Stimulated activated CD4-positive, alpha-beta T cell treated with anti-CD3 and anti-CD28 coated beads, TNF-alpha, amount 100 ng/mL, for 1 hour (primary cell): ENCODE measurements at regions not wholly inside any gene's neighbourhood (a gene's known extent, or its start where the extent isn't known, plus 50 kb on each side); places are given as distances from the start of the nearest gene placed in this dataset.
"Not testable (repeated sequence)": the region's sequence is repeated elsewhere in the genome, so short reads cannot be mapped to it uniquely, and the experiment has no call there.

Experiments
- DNase-seq, 3 donors: peaks; one replicate each; pipeline ENCODE4 v3.0.0-alpha.2; 2020; ENCODE audit warnings: low read depth in 3 of 3, low spot score in 1 of 3

DNA sequence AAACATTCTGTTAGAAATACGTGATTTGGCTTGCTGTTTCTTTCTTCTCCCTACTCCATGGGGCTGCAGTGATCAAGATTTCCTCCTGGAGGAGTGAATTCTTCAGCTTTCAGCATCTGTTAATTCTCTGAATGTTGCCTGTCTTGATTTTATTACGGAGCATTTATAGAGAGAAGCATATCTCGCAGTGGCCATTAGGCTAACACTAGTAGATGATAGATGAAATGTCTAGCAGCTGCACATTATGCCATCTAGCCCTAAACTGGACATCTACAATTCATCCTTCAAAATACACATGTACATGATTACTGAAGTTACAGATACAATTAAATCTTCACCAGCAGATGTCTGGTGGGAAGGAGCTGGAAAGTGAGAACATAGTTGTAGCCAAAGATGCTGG is 769.8 kb upstream of the NECTIN3 start:
- no peak for DNase-seq

DNA sequence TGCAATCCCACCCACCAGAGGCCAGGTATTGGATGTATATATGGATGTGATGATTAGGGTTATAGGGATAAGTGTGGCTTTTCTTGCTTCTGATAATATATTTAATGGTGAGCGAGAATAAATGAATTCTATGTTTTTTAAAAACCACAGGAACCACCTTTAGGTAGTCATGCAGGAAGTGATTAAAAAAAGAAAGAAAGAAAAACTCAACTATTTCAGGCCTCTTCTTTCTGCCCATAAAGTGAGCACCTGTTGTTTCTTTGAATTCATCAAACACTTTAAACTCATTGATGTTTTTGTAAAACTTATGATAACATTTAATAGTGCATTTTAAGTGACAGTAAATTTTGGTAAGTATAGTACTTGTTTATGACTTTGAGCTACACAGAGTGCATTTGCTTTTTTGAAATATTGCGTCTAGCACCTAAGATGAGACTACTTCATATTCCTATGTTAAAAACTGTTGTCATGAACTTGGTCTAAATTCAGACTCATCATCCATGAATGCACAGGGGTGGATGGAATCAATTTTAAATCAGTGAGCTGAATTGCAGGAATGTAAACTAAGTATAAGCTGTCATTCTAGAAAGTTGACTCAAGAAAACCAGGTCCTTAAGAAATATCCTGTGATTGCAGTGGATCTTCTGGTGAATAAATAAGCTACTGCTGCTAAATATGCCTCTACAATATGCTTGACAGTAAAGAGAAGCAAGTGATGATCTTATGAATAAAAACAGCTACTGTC is 764.4 kb upstream of the NECTIN3 start:
- no peak for DNase-seq

DNA sequence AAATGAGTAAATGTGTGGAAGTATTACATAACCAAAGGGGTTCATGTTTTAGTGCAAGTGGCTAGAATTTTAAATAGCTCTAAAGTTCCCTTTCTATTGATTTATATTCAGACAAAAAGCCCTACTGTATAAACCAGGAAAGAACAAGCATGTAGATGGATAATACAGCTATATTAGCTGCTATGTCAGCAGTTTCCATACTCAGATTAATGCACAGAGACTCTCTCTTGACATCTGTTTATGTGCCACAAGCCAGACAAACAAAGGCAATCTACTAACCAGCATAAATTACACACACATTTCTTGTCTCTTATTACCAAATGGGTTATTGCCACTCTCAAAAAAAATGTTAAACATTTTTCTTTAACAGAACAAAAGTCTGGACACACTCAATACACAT is 760.1 kb upstream of the NECTIN3 start:
- no peak for DNase-seq

DNA sequence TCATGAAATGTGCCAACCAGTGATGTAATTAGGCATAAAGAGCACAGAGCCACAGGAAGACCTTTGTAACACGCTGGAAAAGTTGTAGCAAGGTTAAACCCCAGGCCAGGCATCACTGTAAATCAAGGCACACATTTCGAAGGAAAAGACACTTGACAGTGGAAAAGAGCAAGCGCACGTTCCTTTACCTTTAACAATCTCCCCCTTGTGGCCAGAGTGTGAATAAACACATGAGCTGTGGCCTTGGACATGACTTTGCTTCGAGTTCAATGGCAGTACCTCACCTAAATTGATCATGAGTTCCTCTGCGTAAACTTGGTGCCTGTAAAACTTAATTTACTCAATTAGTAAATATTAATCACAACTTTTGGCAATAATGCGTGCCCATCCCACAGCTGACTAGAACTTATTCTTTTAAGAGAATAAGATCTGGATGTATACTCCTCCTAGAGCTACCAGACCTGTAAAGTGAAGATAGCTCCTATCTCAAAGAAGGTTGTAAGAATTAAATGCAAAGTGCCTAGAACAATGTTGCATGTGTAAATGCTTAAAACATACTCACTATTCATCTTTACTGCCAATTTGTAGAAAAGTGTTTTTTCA is 757.0 kb upstream of the NECTIN3 start:
- peak; percentile 5 to 15 (median 15) for DNase-seq

DNA sequence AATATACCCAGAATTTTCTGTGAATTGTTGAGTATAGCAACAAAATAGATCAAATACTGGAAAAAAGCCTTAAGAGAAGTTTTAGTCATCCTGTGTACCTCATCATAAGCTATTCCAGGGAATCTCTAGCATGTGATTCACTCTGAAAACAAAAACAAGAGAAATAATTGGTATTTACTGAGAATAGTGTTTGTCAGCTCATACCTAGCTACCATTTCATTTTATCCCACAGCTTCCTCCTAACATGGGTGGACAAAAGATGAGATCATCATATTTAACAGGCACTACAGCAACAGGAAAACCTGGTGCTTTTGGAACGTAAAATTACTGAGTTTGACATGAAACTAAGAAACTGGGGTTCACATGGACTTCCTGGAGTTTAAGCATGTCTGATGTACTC is 753.5 kb upstream of the NECTIN3 start:
- DNase-seq = no peak

DNA sequence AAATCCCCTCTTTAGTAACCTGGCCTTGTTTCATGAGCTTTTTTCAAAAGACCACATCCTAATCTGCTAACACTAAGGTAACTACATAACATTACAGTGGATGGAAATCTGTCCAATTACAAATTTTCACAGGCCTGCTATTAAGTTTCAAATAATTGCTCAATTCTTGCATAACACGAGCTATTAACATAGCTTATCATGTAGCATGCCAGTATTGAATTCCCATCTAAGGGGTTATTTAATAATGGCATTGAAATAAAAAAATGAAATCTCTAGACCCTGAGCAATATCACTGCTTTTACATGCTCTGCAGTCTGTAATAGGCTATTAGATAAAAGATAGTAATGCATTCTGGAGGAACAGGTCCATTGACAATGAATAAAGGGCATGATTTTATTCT is 748.3 kb upstream of the NECTIN3 start:
- no peak for DNase-seq

DNA sequence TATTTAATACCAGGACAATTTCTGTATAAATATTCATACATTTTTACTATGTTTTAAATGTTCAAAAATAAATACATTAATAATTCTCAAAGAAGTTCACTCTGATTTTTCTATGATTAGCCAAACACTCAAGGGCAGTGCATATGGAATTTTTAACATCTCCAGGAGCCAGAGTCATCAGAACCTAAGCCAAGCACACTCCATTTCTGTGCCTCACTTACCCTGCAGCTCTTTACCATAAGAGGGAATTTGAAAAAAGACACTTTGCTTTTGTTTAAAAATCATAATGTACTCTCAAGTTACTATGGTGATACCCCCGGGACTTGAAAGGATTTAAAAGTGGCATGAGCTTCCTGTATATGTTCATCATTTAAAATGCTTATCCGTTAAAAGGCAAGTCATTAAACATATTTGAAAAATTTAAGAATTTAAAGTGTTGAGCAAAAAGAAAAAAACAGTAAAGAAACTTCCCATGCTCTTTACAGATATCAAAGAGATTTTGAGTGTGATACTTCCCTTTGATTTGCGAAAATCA is 747.4 kb upstream of the NECTIN3 start:
- DNase-seq = no peak

DNA sequence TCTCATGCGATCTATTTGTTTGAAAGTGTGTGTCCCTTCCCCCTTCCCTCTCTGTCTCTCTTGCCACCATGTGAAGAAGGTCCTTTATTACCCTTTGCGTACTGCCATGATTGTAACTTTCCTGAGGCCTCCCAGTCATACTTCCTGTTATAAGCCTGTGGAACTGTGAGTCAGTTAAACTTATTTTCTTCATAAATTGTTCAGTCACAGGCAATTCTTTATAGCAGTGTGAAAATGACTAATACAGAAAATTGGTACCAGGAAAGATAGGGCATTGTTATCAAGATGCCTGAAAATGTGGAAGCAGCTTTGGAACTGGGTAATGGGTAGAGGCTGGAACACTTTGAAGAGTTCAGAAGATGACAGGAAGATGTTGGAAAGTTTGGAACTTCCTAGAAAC is 743.7 kb upstream of the NECTIN3 start:
- DNase-seq = no peak

DNA sequence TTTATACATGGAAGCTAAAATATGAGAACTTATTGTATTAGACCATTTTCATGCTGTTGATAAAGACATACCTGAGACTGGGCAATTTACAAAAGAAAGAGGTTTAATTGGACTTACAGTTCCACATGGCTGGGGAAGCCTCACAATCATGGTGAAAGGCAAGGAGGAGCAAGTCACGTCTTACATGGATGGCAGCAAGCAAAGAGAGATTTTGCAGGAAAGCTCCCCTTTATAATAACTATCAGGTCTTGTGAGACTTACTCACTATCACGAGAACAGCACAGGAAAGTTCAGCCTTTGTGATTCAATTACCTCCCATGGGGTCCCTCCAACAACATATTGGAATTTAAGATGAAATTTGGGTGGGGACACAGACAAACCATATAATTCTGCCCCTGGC is 740.1 kb upstream of the NECTIN3 start:
- DNase-seq = not testable (repeated sequence)

DNA sequence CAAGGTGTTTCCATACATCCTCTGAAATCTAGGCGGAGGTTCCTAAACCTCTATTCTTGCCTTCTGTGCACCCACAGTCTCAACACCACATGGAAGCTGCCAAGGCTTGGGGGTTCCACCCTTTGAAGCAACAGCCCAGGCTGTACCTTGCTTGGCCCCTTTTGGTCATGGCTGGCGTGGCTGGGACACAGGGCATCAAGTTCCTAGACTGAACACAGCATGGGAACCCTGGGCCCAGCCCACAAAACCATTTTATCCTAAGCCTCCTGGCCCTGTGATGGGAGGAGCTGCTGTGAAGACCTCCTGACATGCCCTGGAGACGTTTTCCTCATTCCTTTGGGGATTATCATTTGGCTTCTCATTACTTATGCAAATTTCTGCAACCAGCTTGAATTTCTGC is 739.0 kb upstream of the NECTIN3 start:
- DNase-seq = no peak

DNA sequence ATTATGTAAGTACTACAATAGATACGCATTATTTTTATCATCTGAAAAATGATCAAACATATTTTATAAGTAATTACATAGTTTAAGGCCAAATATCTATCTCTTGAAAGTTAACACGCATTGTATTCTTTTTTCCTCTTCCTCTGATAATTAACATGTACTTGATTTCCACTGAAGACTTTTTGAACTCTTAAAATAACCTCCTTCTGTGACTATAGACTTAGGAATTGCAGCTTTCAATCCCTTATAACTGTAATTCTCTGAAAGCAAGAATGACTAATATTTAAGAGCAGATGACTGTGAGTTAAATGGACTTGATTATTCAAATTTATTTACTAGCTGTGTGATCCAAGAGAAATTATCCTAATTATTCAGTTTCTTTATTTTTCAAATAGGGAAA is 730.6 kb upstream of the NECTIN3 start:
- DNase-seq = no peak

DNA sequence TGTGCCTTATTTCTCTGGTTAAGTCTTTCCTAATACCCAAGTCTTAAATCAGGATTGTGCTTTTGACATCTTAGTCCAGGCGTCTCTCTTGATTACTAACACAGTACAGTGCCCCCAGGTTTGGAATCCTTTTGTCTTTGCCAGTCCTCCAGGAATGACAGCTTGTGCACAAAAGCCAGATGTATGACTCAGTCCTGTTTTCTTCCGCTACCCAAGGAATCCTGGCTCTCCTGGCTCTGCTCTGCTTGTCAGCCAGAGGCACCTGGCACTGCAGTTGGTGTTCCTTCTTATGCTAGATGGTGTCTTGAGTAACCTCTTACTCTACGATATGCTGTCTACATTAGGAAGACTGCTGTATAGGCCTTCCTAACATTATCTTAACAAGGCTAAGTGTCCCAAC is 728.2 kb upstream of the NECTIN3 start:
- DNase-seq = no peak

DNA sequence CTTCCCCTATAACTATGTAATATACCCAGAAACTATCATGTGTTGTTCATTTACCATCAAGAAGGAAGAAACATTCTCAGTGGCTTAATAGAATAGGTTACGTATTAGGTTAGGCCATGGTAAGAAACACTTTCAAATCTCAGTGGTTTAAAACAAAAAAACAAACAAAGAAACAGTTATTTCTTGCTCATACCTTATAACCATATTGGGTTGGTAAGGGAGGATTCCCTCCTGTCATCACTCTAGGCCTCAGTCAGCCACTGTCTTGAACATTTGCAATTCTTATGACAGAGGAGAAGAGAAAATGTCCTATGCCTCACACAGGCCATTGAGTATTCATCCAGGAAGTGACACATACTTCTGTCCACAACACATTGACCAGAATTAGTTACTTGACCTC is 727.7 kb upstream of the NECTIN3 start:
- no peak for DNase-seq

DNA sequence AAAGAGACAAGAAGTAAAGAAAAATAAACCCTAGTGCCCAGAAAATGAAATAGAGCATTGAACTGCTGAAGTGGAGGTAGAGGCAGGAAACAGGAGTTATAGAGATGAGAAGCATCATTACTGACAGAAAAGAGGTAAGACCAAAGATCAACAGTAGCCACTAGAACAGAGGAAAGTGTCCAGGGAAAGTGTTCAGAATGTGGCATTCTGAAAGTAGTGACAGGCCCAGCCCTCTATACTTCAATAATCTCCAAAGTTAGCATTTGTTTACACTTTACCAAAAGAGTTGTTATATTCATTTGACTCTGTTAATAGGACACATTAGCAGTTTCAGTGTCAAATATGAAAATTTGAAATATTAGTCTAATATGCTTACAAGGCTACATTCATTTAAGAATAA is 727.1 kb upstream of the NECTIN3 start:
- no peak for DNase-seq

DNA sequence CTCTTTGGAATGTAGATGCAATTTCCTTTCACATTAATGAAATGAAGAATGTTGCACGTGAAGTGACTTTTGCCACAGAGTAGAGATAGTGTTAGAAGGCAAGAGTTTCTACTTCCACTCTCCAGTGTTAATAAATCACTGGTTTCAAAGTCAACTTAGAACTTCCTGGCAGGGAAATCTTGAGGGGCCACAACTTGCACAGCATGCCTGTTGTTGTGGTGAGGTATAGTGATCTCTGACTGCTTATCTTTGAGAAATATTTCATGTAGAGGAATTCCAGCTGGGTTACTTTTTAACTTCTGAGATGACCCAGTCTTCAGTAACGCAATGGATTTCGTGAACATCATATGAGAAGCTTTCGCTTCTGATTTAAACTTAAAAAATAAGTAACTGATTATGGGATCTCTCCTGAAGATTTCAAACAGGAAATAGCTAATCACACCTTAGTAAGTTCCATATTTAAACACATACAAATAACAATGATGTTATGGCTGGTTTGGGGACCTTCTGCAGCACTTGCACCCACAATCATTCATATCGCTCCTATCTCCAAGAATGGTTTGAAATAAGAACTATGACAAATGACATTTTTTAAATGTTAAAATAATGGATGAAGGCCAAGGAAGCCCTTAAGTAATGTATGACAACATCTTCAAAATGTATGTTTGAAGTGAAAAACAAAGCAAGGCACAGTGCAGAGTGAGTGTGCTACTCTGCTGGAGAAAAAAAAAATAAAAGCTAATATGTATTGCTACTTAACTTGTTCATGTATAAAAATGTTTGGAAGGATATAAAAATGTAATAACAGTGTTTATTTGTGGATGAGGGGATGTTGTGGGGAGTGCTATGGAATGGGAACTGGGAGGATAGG is 726.5 kb upstream of the NECTIN3 start:
- DNase-seq = no peak

DNA sequence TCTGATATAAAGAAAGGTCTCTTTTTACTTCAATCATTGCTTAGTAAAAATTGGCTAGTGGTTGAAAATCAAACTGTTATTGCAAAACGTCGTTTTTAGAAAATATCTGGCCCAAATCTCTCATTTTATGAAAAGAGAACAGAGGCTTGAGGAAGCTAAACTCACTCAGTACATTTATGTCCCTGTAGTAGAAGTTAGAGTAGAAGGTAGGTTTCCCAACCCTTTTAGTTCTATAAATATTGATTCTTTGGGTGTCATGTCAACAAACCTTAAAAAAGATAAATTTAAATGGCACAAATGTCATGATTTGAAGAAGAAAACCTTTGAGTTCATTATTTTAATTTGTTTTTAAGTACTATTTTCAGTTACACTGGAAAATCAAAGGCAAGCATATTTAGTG is 722.3 kb upstream of the NECTIN3 start:
- no peak for DNase-seq

DNA sequence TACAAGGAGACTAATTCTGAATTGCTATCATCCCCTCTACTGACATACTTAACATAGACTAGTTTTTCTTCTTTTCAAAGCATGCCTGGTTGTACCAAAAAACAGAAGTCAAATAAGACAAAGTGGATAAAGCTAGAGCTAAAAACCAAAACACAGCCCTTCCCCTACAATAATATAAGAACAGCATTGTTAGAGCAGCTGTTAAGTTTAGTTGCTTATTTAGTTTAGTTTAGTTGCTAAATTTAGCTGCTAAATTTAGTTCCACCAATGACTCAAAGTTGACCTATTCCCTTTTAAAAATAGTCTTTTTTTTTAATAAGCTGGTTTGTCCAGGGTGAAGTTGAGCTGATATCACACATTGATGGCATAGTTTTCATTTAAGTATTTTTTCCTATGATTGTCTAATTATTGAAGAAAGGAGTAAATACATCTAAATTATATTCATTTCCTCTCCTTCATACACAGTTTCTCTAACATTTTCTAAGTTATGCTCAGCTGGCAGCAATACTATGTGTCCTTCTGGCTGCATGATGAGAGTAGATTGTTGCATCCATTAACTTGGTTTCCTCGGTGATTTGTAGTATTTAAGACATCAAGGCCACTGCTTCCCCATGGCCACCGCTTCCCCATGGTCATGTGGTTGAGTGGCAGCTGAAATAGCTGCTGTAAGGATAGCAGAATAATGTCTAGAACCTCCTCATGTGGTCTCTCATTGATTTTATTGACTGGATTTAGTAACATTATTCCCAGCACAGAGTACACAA is 718.6 kb upstream of the NECTIN3 start:
- DNase-seq = no peak

DNA sequence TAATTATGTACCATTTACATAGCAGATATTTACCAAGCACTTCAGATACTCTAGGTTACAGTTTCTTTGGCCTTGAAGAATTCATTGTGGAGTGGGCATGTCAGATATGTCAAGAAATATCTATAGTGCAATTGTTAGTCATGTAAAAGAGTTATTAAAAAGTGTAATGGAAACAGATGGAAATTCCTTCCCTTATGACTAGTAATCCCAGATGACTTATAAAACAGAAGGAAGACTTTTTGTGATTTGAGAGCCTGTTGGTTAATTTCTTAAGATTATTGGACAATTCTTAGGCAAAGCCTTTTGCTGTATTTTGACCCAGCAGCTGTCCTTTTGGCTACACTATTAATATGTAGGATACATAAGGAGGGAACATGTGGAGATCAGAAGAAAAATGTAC is 708.9 kb upstream of the NECTIN3 start:
- DNase-seq = no peak

DNA sequence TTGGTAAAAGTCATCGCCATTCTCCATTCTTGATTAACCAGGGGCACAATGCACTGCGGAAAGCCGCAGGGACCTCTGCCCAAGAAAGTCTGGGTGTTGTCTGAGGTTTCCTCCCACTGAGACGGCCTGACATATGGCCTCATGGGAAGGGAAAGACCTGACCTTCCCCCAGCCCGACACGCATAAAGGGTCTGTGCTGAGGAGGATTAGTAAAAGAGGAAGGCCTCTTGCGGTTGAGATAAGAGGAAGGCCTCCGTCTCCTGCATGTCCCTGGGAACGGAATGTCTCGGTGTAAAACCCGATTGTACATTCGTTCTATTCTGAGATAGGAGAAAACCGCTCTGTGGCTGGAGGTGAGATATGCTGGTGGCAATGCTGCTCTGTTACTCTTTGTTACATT is 704.3 kb upstream of the NECTIN3 start:
- DNase-seq = not testable (repeated sequence)

DNA sequence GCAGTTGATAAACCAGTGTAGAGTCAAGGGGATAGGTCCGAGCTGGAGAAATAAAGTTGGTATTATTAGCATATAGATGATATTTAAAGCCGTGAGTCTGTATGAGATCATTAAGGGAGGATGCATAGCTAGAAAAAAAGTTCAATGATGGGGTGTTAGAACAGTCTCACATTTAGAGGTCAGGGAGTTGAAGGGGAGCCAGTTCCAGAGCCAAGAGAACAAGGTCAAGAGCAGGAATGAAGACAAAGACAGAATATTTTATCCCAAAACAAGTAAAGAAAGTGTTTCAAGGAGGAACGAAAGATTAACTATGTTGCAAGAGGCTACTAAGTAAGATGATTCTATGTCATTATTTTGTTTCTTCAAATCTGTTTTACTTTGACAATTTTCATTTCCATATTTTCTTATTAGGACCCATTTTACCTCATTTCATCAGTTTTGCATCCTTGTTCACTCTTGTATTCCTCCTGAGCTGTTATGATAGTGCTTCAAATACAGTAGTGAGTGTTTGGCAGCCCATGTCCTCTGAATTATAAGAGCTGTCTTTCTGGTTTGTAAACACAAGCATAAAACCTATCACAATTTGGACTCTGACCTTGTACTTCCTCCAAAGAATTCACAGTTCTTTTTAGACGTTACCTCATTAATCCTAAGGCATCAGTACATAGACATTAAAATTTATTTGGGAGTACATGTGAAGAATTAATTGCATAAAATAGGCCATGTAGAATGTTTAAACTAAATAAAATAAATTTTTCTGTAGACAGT is 695.7 kb upstream of the NECTIN3 start:
- no peak for DNase-seq
